ENCODE measurements at regions not wholly inside any gene's neighbourhood (a gene's known extent, or its start where the extent isn't known, plus 50 kb on each side); places are given as distances from the start of the nearest gene placed in this dataset.

DNA sequence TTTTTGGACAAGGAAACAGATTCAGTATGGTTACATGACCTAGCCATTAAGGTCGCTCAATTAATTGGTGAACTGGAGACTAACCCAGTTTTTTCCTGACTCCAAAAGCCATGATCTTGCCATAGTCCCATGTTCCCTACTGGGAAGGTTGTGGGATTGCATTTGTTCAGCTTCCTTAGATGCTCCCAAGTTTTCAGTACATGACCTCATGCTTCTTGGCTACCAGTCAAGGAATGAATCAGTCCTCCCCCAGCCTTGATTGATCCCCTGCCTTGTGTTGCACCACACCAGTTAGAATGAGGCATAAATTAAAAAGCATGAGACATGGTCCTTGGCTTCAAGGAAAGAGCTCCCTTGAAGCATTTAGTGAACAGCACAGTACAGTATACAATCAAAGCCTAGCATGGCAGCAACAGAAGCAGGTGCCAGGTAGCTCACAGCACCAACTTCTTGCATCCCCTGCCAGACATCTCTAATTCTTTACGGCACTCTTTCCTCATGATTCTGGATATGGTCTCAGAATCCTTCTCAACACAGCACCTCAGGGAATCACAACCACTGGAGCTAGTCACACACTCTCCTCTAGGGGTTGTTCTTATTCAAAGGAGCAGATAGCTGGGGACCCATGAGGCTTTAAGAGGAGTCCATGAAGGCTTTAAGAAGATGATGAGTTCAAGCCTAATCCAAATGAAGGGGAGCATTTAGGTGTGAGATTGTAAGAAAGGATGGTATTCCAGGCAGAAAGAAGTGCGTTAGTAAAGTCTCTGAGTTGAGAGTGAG lies 295.5 kb upstream of the CLINT1 start:
- Histone ChIP-seq H3K36me3 (no peaks in the 10 kb centered on the region), H3K9me3 (no peaks in the 10 kb centered on the region), H3K27me3 (no peaks in the 10 kb centered on the region), H3K4me1 (no peaks in the 10 kb centered on the region), H3K4me3 (no peak overlapping the region), H3K27ac (no peak overlapping the region)
- DNase-seq (no peak), ATAC-seq (ENCODE audit: low FRiP score in 2 of 2) (peak in 1 of 2 donors; percentile 89)
- WGBS, 2 donors, result 82 to 92% methylated on average over 3 of the region's 3 CpGs
- TF ChIP-seq, protein P1, sequence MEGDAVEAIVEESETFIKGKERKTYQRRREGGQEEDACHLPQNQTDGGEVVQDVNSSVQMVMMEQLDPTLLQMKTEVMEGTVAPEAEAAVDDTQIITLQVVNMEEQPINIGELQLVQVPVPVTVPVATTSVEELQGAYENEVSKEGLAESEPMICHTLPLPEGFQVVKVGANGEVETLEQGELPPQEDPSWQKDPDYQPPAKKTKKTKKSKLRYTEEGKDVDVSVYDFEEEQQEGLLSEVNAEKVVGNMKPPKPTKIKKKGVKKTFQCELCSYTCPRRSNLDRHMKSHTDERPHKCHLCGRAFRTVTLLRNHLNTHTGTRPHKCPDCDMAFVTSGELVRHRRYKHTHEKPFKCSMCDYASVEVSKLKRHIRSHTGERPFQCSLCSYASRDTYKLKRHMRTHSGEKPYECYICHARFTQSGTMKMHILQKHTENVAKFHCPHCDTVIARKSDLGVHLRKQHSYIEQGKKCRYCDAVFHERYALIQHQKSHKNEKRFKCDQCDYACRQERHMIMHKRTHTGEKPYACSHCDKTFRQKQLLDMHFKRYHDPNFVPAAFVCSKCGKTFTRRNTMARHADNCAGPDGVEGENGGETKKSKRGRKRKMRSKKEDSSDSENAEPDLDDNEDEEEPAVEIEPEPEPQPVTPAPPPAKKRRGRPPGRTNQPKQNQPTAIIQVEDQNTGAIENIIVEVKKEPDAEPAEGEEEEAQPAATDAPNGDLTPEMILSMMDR (IDR thresholded peaks at IDR 0.05), result no peak
- TF ChIP-seq EP300 (IDR thresholded peaks at IDR 0.05), result no peak
- no peak for TF ChIP-seq POLR2AphosphoS5 (IDR thresholded peaks at IDR 0.05)

DNA sequence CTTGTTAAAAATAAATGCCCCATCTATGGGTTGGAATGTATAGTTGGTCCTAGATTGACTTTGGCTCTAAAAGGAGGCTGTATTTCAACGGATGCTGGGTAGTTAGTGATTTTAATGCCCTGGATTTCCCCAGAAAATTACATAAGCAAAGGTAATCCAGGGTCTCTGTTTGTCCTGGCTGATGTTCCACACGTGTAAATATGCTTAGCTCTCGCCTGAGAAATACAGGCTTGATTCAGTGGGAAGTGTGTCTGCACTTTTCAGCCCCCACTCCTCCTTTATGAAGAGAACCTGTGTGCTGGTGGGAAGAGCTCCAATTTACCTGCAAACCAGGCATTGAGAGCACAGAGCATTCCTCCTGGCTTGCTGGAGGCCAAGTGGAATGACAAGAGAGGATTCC lies 294.6 kb upstream of the CLINT1 start:
- no peaks in the 10 kb centered on the region for H3K4me1 ChIP-seq
- no peak overlapping the region for H3K27ac ChIP-seq
- no peaks in the 10 kb centered on the region for H3K9me3 ChIP-seq
- H3K36me3 ChIP-seq, result no peaks in the 10 kb centered on the region
- DNase-seq, result no peak
- no peak for ATAC-seq (ENCODE audit: low FRiP score in 2 of 2)
- no peak overlapping the region for H3K4me3 ChIP-seq
- WGBS, 2 donors, result 55 to 62% methylated on average over 3 of the region's 3 CpGs
- TF ChIP-seq POLR2A (IDR thresholded peaks at IDR 0.05) (no peak), EP300 (IDR thresholded peaks at IDR 0.05) (no peak), POLR2AphosphoS5 (IDR thresholded peaks at IDR 0.05) (no peak)
- TF ChIP-seq, protein P1 (IDR thresholded peaks at IDR 0.05), result no peak
- no peaks in the 10 kb centered on the region for H3K27me3 ChIP-seq

DNA sequence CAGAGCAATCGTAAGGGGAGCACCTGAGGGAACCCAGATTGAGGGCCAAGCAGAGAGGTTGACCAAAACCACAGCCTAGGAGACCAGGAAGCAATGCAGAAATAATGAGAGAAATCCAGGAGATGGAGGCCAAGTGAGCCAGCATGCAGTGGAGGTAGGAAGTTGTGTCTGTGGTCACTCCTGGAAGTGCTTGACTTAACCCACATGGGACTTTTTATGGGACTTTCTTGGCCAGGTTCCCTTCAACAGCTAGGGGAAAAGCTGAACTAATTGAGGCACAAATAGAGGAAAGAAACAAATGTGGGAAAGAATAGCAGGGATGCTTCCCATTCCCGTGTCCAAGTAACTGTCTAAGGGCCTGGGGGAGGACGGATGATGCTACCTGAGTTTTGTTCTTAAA lies 293.2 kb upstream of the CLINT1 start:
- H3K4me3 ChIP-seq, result no peak overlapping the region
- no peaks in the 10 kb centered on the region for H3K36me3 ChIP-seq
- no peaks in the 10 kb centered on the region for H3K4me1 ChIP-seq
- ATAC-seq (ENCODE audit: low FRiP score in 2 of 2) (no peak), DNase-seq (no peak)
- no peak overlapping the region for H3K27ac ChIP-seq
- 89 to 91% methylated on average over 3 of the region's 3 CpGs for WGBS, 2 donors
- H3K27me3 ChIP-seq, result no peaks in the 10 kb centered on the region
- H3K9me3 ChIP-seq, result no peaks in the 10 kb centered on the region
- TF ChIP-seq, protein P1 (IDR thresholded peaks at IDR 0.05), result no peak
- no peak for TF ChIP-seq EP300 (IDR thresholded peaks at IDR 0.05)
- TF ChIP-seq POLR2A (IDR thresholded peaks at IDR 0.05), result no peak
- no peak for TF ChIP-seq POLR2AphosphoS5 (IDR thresholded peaks at IDR 0.05)

DNA sequence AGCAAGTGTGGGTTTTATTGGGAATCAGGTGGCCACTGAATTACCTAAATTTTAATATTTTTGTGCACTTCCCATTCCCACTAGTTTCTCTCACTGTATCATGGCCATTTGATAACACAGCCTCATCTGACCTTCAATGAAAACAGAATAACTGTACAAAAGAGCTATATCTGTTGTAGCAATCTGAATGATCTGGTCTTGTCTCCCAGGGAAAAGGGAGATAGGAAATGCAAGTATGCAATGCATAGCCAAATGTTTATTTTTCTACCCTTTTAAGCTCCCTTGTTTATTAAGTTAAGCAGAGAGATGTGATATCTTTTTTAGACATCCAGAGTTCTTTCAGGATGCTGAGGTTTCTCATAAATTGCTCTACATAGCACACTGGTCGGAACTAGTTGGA lies 288.3 kb upstream of the CLINT1 start:
- ATAC-seq (ENCODE audit: low FRiP score in 2 of 2) (no peak), DNase-seq (no peak)
- no peaks in the 10 kb centered on the region for H3K27me3 ChIP-seq
- TF ChIP-seq POLR2AphosphoS5 (IDR thresholded peaks at IDR 0.05) (no peak), POLR2A (IDR thresholded peaks at IDR 0.05) (no peak), EP300 (IDR thresholded peaks at IDR 0.05) (no peak)
- TF ChIP-seq, protein P1 (IDR thresholded peaks at IDR 0.05), result no peak
- no peaks in the 10 kb centered on the region for H3K36me3 ChIP-seq
- H3K9me3 ChIP-seq, result no peaks in the 10 kb centered on the region
- no peaks in the 10 kb centered on the region for H3K4me1 ChIP-seq
- H3K27ac ChIP-seq, result no peak overlapping the region
- no peak overlapping the region for H3K4me3 ChIP-seq
- WGBS, 2 donors, result 77 to 84% methylated on average over 1 of the region's 1 CpG

DNA sequence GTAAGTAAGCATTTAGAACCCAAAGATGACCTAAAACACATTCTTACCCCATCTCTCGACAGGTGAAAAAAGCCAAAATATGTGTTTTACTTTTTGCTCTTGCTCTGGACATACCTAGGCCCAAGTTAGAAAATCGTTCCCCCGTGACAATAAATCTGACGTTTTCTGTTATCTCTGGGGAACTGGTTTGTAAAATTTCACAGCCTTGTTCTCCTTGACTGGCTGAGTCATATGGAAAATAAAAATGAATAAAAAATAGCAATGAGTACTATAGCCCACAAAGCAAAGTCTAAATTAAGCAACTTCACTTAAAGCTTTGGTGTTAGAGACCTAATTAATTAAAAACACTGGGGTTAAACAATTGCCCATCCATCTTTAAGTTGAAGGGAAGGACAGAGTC lies 286.9 kb upstream of the CLINT1 start:
- ATAC-seq (ENCODE audit: low FRiP score in 2 of 2) (no peak), DNase-seq (no peak)
- TF ChIP-seq, protein P1 (IDR thresholded peaks at IDR 0.05), result no peak
- TF ChIP-seq POLR2AphosphoS5 (IDR thresholded peaks at IDR 0.05), result no peak
- TF ChIP-seq EP300 (IDR thresholded peaks at IDR 0.05), result no peak
- TF ChIP-seq POLR2A (IDR thresholded peaks at IDR 0.05), result no peak
- no peaks in the 10 kb centered on the region for H3K27me3 ChIP-seq
- H3K27ac ChIP-seq, result no peak overlapping the region
- no peak overlapping the region for H3K4me3 ChIP-seq
- no peaks in the 10 kb centered on the region for H3K9me3 ChIP-seq
- H3K4me1 ChIP-seq, result no peaks in the 10 kb centered on the region
- no peaks in the 10 kb centered on the region for H3K36me3 ChIP-seq
- WGBS, 2 donors, result 92 to 94% methylated on average over 4 of the region's 4 CpGs
